BE2C (cell line): ENCODE measurements at regions not wholly inside any gene's neighbourhood (a gene's known extent, or its start where the extent isn't known, plus 50 kb on each side); places are given as distances from the start of the nearest gene placed in this dataset.

Source experiments
- DNase-seq: peaks from one replicate; pipeline ENCODE4 v3.0.0-alpha.2; 2020
- H3K27me3 ChIP-seq: fragments of 250-450 bp; sonication (Bioruptor Pico); 2 replicates; pipeline ENCODE4 v1.5.1; 2020; ENCODE audit warnings: mild to moderate bottlenecking
- H3K36me3 ChIP-seq: fragments of 250-450 bp; sonication (Bioruptor Pico); 2 replicates; pipeline ENCODE4 v1.5.1; 2020; ENCODE audit warnings: mild to moderate bottlenecking
- H3K4me1 ChIP-seq: fragments of 250-450 bp; sonication (Bioruptor Pico); 2 replicates; pipeline ENCODE4 v1.5.1; 2020
- H3K4me3 ChIP-seq: 2 replicates; pipeline ENCODE4 v1.5.1; 2011; ENCODE audit warnings: low read depth, low read length
- H3K9me3 ChIP-seq: fragments of 250-450 bp; sonication (Bioruptor Pico); 2 replicates; pipeline ENCODE4 v1.5.1; 2020
- CTCF ChIP-seq: IDR thresholded peaks from 2 replicates; pipeline ENCODE4 v1.5.1; 2012; ENCODE audit warnings: mild to moderate bottlenecking, low read depth, low read length

DNA sequence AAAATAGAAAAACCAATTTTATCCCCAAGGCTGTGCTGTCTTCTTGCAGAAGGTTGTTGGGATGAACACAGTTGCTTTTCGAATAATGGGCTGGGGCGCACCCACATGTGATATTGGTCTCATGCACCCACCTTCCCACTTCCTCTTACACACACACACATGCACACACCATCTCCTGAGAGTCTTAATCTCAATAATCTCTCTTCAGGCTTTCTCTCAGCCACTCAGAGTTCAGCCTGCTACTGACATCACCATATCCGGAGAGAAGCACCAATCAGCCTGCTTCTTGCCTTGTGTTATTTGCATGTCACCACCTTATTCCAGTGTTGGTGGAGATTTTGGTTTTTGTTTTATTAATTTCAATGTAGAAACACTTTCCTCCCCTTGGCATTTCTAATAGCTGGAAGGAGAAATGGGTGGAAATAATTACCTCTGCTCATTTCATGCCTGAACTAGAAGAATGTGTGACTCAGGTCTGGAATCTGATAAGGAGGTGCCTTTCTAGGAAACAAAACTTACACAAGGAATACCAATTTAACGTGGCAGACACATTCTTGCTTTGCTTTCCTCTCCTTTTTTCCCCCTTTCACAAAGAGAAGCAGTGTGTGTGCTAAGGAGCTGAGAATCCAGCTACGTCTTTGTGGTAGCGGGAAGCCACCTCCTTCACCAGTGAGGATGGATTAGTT, 400.2 kb downstream of the MID1IP1 start:
- no peak for TF ChIP-seq CTCF
- H3K36me3 ChIP-seq, result no peaks in the 10 kb centered on the region
- H3K4me3 ChIP-seq, result no peak overlapping the region
- no peaks in the 10 kb centered on the region for H3K27me3 ChIP-seq
- no peaks in the 10 kb centered on the region for H3K4me1 ChIP-seq
- H3K9me3 ChIP-seq, result no peaks in the 10 kb centered on the region
- DNase-seq, result no peak

DNA sequence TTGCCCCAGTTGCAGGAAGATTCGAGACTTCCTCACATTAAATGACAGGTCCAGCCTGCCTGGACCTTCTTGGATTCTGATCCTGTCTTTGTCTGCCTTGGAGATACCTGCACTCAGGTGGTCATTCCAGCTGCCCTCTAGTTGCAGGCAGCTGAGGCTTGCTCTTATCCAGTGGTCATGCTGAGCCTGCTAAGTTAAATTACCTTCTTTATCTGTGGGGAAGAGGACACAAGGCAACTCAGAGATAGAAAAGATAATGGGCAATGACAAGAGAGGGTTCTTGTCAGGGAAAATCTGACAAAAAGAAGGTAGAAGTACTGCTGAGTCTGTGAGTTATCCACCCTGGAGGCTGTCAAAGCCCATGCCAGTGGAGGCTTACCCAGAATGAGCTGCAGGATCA, 401.4 kb downstream of the MID1IP1 start:
- Histone ChIP-seq H3K4me3 (no peak overlapping the region), H3K9me3 (no peaks in the 10 kb centered on the region), H3K4me1 (no peaks in the 10 kb centered on the region), H3K27me3 (no peaks in the 10 kb centered on the region), H3K36me3 (no peaks in the 10 kb centered on the region)
- no peak for DNase-seq
- no peak for TF ChIP-seq CTCF

DNA sequence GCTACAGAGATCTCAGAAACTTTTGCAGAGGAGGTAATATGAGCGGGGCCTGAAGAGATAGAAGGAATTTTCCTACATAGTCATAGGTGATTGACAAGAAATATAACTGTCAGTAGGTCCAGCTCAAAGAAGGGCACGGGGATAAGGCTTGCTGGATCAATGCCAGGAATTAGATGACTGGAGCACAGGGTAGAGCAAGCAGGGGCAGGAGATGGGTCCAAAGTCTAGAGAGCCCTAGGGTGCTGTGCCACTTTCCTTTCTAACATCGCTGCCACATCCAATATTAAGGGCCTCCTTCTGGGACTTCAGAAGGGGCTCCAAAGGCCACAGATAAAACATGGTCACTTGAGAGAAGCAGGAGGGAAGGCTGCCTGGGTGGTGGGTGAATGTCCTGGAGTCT, 402.2 kb downstream of the MID1IP1 start:
- no peak overlapping the region for H3K4me3 ChIP-seq
- no peaks in the 10 kb centered on the region for H3K36me3 ChIP-seq
- no peaks in the 10 kb centered on the region for H3K27me3 ChIP-seq
- H3K4me1 ChIP-seq, result no peaks in the 10 kb centered on the region
- no peaks in the 10 kb centered on the region for H3K9me3 ChIP-seq
- DNase-seq, result no peak
- no peak for TF ChIP-seq CTCF

DNA sequence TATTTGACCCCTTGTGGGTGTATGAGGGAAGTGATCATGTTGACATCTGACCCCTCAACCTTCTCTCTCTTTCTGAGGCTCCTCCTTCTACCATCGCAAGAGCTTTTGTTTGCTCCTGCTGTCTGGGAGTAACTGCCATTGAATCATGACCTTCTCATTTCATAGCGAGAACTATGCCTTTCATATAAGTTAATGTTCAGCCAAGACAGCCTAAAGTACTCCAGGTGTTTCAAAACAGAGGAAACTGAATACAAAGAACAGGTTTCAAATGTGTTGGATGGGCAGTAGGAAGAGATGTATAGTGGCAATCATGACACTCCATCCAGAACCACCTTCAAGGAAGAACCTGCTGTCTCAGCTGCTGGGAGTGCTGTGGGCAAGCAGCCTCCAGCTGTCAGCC, 403.1 kb downstream of the MID1IP1 start:
- DNase-seq, result no peak
- Histone ChIP-seq H3K4me3 (no peak overlapping the region), H3K9me3 (no peaks in the 10 kb centered on the region), H3K4me1 (no peaks in the 10 kb centered on the region), H3K36me3 (no peaks in the 10 kb centered on the region), H3K27me3 (no peaks in the 10 kb centered on the region)
- no peak for TF ChIP-seq CTCF

DNA sequence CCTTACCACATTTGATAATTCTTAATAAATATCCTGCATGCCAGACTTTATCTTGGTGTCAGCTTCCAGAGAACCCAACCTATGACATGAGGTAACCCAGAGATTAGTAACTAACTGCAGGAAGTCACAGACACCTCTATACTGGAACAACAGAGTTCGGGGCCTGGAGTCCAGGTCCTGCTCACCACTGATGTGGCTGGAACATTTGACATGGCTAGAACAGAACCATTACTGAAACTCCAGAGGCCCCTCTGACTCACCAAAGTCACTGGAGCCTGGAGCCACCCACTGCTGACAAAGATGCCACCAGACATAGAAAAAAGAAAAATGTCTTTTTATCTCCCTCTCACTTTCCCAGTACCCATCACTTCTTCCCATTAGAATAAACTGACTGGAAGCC, 403.7 kb downstream of the MID1IP1 start:
- no peaks in the 10 kb centered on the region for H3K4me1 ChIP-seq
- H3K9me3 ChIP-seq, result no peaks in the 10 kb centered on the region

More for the DNA sequence above, 403.7 kb downstream of the MID1IP1 start:
- H3K36me3 ChIP-seq, result no peaks in the 10 kb centered on the region
- no peak for TF ChIP-seq CTCF
- no peak for DNase-seq
- H3K27me3 ChIP-seq, result no peaks in the 10 kb centered on the region
- H3K4me3 ChIP-seq, result no peak overlapping the region
